Fibroblast of villous mesenchyme (primary cell): ENCODE measurements at regions not wholly inside any gene's neighbourhood (a gene's known extent, or its start where the extent isn't known, plus 50 kb on each side); places are given as distances from the start of the nearest gene placed in this dataset.
"Not testable (repeated sequence)": the region's sequence is repeated elsewhere in the genome, so short reads cannot be mapped to it uniquely, and the experiment has no call there.

Experiments
- DNase-seq: peaks from one replicate; pipeline ENCODE4 v3.0.0-alpha.2; 2010; ENCODE audit warnings: low read depth
- H3K4me3 ChIP-seq: 2 replicates; pipeline ENCODE4 v1.5.1; 2011; ENCODE audit warnings: low read depth, mild to moderate bottlenecking, low read length
- CTCF ChIP-seq: IDR thresholded peaks from 2 replicates; pipeline ENCODE4 v1.5.1; 2012; ENCODE audit warnings: low read depth, mild to moderate bottlenecking, low read length; ENCODE audit not compliant: insufficient read depth

GRCh38 chr10:83512681-83513080 is 626.6 kb upstream of the GHITM start:
- no peak for DNase-seq

GRCh38 chr10:83515001-83515400 is 624.3 kb upstream of the GHITM start:
- H3K4me3 ChIP-seq = no peak overlapping the region
- TF ChIP-seq CTCF = no peak
- DNase-seq = no peak

More at GRCh38 chr10:83512681-83513080, 626.6 kb upstream of the GHITM start:
- no peak overlapping the region for H3K4me3 ChIP-seq
- no peak for TF ChIP-seq CTCF

- no peak for TF ChIP-seq CTCF
- no peak overlapping the region for H3K4me3 ChIP-seq
- DNase-seq = no peak
These were observed 622.5 kb upstream of the GHITM start for GRCh38 chr10:83516788-83517187.

- H3K4me3 ChIP-seq = no peak overlapping the region
- DNase-seq = no peak
- no peak for TF ChIP-seq CTCF
These were observed 621.9 kb upstream of the GHITM start for GRCh38 chr10:83517456-83517855.

GRCh38 chr10:83518779-83519178 is 620.5 kb upstream of the GHITM start:
- TF ChIP-seq CTCF = no peak
- H3K4me3 ChIP-seq = no peak overlapping the region
- no peak for DNase-seq

GRCh38 chr10:83520386-83520785 is 618.9 kb upstream of the GHITM start:
- DNase-seq, H3K4me3 ChIP-seq: not testable (repeated sequence)

GRCh38 chr10:83522456-83522855 is 616.9 kb upstream of the GHITM start:
- no peak for DNase-seq
- no peak for TF ChIP-seq CTCF
- H3K4me3 ChIP-seq = no peak overlapping the region

GRCh38 chr10:83522881-83523386 is 616.4 kb upstream of the GHITM start:
- DNase-seq = peak; percentile 32
- H3K4me3 ChIP-seq = no peak overlapping the region
- TF ChIP-seq CTCF = no peak
